HG03521 (cell line): ENCODE measurements at regions not wholly inside any gene's neighbourhood (a gene's known extent, or its start where the extent isn't known, plus 50 kb on each side); places are given as distances from the start of the nearest gene placed in this dataset.

Experiments
- ATAC-seq: cut with Tn5 transposase; IDR thresholded peaks from one replicate; pipeline ENCODE4 v1.9.1; 2021; ENCODE audit warnings: mild to moderate bottlenecking, moderate library complexity; ENCODE audit not compliant: unreplicated experiment

- ATAC-seq: no peak
These were observed 203.8 kb upstream of the SYT4 start for GRCh38 chr18:43481069-43481468.

GRCh38 chr18:43482136-43482535, 204.8 kb upstream of the SYT4 start:
- no peak for ATAC-seq

DNA sequence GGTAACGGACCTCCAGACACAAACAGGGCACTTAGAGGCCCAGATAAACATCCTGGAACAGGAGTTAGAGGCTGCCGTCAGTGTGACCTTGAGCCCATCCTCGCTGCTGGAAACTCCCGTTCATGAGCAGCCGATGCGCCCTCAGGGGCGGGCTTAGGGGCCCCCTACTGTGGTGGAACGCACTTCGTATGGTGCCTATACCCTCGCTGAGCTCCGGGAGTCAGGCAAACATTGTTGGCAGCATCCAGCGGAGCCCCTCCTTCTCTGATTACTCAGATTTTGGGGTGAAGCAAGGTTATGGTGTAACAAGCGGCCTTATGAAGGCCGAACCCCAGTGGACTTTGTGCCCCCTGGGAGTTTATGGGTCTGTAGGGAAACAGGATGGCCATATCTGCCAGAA, 205.3 kb upstream of the SYT4 start:
- ATAC-seq: no peak

DNA sequence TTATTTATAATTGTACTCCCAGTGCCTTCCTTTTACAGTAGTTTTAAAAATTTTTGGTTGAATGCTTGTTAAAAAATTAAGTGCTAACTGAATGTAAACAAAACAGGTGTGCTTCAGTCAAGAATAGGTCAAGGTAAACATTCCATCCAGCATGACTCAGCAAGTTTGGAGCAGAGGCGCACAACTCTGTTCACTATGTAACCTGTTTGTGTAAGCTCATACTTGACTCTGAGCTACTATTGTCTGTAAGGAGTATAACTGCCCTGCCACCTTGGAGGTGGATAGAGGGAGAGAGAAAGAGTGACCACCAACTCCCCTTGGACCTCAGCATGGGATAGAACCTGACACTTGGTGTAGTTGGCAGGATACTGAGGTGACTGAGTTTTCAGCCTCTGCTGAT, 207.4 kb upstream of the SYT4 start:
- ATAC-seq: no peak

DNA sequence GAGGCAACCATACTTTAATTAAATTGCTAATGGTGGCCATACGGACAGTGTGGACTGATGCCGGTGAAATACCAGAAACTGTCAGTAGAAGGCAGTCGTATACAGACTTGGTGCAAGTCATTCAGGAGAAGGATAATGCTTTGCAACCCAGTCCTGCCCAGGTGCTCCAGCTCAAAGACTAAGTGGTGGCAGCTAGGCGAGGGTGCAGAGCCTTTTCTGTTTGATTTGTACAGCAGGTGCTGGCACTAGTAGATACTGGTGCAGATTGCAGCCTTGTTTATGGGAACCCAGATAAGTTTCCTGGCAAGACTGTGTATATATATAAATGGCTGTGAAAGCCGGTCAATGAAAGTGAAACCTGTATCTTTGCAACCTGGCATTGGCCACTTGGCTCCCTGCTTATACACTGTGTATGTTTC, 208.3 kb upstream of the SYT4 start:
- ATAC-seq: no peak

DNA sequence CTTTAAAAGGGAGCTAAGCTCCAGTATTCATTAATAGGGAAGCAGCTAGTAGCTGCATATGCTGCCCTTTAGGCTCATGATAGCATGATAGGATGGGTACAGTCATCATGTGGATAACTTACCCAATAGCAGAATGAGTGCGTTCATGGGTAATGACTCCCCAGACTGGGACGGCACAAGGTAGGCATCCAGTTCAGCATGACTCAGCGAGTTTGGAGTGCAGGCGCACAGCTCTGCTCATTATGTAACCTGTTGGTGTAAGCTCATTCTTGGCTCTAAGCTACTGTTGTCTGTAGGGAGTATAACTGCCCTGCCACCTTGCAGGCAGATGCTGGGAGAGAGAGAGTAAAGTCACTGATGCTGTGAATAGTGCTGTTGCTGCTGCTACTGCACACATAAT, 209.2 kb upstream of the SYT4 start:
- ATAC-seq: no peak

DNA sequence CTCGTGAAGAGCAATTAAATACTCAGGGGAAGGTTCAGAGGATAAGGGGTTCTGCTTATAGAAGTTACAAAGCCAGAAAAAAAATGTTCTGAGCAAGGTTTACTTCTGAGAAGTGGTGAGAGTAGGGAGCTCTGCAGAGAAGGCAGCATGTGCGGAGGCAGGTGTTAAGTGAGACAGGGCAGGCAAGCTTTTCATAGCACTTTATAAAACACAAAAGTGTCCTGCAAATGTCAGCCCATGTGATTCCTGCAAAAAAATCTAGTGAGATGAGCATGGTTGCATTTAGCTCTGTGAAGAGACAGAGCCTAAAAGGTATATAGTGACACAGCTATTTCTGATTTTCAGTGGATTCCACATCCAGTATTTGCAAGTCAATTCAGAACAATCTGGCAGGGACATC, 223.8 kb upstream of the SYT4 start:
- ATAC-seq: no peak

DNA sequence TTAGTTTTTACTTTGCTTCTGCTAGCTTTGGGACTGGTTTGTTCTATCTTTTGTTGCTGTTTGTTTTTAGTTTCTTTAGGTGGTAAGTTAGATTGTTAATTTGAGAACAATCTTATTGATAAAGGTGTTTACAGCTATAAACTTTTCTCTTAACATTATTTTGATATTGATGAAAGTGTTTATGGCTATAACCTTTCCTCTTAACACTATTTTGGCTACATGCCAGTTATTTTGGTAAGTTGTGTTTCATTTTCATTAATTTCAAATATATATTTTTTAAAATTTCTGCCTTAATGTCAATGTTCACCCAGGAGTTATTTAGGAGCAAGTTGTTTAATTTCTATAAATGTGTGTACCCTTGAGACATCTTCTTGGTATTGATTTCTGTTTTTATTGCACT, 229.6 kb upstream of the SYT4 start:
- no peak for ATAC-seq

DNA sequence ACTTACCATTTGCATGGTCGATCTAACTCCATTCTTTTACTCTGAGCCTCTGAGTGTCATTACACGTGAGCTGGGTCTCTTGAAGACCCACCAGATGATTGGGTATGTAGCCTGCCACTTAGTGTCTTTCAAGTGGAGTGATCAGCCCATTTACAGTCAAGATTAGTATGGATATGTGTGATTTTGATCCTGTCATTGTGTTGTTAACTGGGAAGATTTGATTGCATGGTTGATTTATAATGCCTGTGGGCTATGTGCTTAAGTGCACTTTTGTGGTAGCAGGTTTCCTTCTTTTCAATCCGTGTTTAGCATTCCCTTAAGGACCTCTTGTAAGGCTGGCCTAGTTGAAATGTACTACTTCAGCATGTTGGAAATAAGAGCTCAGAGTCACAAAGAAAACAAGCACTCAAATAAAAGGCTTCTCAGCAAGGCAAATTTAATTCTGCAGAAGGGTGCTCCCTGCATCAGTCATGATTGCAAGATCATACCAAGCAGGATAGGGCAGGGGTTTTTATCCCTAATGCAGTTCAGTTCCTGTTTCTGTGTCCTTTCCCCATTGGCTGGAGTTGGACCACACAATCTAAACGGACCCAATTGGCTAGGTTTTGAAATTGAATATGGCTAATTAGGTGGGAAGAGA, 230.7 kb upstream of the SYT4 start:
- ATAC-seq: no peak

- no peak for ATAC-seq
These were observed 237.5 kb upstream of the SYT4 start for GRCh38 chr18:43514747-43515146.

- ATAC-seq: no peak
These were observed 238.2 kb upstream of the SYT4 start for GRCh38 chr18:43515481-43515880.

DNA sequence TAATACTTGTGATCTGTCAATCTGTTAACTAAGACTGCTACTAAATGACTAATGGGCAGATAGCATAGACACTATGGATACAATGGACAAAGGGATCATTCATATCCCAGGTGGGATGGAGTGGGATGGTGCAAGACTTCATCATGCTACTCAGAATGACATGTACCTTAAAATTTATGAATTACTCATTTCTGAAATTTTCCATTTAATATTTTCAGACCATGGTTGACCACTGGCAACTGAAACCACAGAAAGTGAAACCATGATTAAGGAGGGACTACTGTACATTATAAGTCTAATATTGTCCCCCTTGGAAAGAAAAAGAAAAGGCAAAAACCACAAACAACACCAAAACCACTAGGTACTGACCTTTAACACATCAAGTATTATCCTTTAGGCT, 247.0 kb upstream of the SYT4 start:
- ATAC-seq: no peak

GRCh38 chr18:43525169-43525568, 247.9 kb upstream of the SYT4 start:
- no peak for ATAC-seq

- ATAC-seq: no peak
These were observed 249.3 kb upstream of the SYT4 start for GRCh38 chr18:43526426-43527145.

GRCh38 chr18:43531438-43531837, 254.1 kb upstream of the SYT4 start:
- ATAC-seq: no peak

- ATAC-seq: no peak
These were observed 256.1 kb upstream of the SYT4 start for GRCh38 chr18:43533371-43533770.

DNA sequence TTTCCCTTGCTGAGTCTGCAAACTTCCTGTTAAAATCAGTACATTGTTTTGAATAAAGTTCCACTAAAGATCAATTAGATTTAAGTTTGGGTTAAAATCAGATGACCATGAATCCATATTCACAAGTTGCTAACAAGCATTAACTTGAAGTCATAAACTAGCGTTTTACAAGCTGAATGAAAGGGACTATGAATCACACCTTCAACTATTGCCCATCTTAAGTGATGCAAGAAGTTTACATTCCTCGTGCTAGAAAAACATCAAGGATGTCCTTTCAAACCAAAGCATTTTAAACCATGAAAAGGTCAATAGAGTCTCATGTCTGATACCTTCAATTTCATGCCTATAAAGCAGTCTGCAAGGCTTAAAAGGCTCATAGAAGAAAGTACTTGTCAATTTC, 257.2 kb upstream of the SYT4 start:
- no peak for ATAC-seq

GRCh38 chr18:43539862-43540261, 262.6 kb upstream of the SYT4 start:
- ATAC-seq: no peak

DNA sequence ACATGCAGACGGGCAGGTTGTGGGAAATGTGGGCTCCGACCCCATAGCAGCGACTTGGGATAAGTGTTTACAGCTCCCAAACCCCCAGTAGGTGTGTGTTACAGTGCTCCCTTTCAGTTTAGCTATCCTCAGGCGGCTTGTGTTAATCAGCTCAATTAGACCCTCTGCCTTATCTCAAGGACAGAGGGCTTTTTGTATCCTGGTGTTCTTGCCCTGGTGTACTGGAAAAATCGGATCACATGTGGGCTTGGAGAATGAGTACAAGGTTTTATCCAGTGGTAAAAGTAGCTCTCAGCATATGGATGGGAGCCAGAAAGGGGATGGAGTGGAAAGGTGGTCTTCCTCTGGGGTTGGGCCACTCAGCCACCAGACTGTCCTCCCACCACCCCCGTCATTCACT, 264.7 kb upstream of the SYT4 start:
- no peak for ATAC-seq

DNA sequence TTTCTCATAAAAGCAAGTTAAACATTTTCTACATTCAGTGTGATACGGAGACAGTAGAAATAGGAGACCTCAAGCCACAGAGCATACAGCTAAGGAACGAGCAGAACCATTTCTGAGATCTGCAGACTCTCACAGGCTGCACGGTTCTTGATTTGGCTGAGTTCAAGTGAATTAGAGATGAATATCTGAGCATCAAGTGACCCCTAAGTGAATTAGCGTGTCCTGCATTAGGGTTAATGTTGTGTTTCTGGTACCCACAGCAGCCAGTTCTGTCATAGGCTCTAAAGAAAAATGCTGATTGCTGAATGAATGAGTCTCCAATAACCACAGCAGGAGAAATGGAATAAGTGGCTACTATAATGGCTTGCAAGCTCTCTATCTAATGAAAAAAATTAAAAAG, 265.9 kb upstream of the SYT4 start:
- no peak for ATAC-seq

- no peak for ATAC-seq
These were observed 270.2 kb upstream of the SYT4 start for GRCh38 chr18:43547456-43547855.

DNA sequence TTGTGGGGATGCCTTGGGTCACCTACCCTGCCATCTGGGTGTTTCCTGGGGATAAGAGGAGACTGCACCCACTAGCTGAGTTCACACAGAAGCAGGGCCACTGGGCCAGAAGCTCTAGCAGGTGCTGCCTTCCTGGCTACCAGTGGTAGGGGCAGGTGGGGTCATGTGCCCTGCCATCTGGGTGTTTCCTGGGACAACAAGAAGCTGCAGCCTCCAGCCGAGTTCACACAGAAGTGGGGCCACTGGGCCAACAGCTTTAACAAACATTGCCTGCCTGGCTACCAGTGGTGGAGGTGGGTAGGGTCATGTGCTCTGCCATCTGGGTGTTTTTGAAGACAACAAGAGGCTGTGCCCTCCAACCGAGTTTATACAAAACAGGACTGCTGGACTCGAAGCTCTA, 282.2 kb upstream of the SYT4 start:
- ATAC-seq: no peak

DNA sequence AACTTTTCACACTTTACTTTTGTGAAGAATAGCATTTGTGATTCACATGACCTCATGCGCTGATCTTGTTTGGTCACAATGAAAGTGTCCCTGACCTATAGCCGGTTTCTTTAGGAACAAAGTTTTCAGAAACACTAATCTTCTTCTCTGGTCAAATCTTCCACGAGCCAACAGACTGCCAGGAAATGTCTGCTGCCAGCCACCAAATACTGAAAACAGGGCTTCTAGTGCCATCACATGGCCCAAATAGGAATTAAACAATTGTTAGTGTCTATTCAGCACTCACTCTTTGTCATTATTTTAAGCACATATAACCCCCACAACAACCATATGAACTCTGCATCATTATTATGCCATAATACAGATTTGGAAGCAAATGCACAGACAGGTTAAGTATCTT, 286.5 kb upstream of the SYT4 start:
- no peak for ATAC-seq
